HL-60 (cell line): ENCODE measurements at regions not wholly inside any gene's neighbourhood (a gene's known extent, or its start where the extent isn't known, plus 50 kb on each side); places are given as distances from the start of the nearest gene placed in this dataset.

Experiments used
- CTCF ChIP-seq: IDR thresholded peaks from one replicate; pipeline ENCODE4 v1.5.1; 2011; ENCODE audit warnings: low read length, control low read depth, inconsistent platforms; ENCODE audit not compliant: insufficient read depth
- GABPA ChIP-seq: IDR thresholded peaks from 2 replicates; pipeline ENCODE4 v1.6.1; 2012; ENCODE audit warnings: low read depth
- POLR2AphosphoS5 ChIP-seq: IDR thresholded peaks from 2 replicates; pipeline ENCODE4 v1.6.1; 2012; ENCODE audit warnings: low read depth
- REST ChIP-seq: IDR thresholded peaks from 2 replicates; pipeline ENCODE4 v1.6.1; 2012; ENCODE audit warnings: low read depth; ENCODE audit not compliant: insufficient replicate concordance
- SPI1 ChIP-seq: IDR thresholded peaks from 2 replicates; pipeline ENCODE4 v1.6.1; 2012; ENCODE audit warnings: low read depth, mild to moderate bottlenecking, borderline replicate concordance

GRCh38 chr14:100448376-100448775, 125.2 kb downstream of the SLC25A47 start:
- TF ChIP-seq CTCF: no peak
- no peak for TF ChIP-seq REST
- TF ChIP-seq POLR2AphosphoS5: no peak
- no peak for TF ChIP-seq SPI1
- TF ChIP-seq GABPA: no peak
